ENCODE measurements at regions not wholly inside any gene's neighbourhood (a gene's known extent, or its start where the extent isn't known, plus 50 kb on each side); places are given as distances from the start of the nearest gene placed in this dataset.
"Not testable (repeated sequence)": the region's sequence is repeated elsewhere in the genome, so short reads cannot be mapped to it uniquely, and the experiment has no call there.

DNA sequence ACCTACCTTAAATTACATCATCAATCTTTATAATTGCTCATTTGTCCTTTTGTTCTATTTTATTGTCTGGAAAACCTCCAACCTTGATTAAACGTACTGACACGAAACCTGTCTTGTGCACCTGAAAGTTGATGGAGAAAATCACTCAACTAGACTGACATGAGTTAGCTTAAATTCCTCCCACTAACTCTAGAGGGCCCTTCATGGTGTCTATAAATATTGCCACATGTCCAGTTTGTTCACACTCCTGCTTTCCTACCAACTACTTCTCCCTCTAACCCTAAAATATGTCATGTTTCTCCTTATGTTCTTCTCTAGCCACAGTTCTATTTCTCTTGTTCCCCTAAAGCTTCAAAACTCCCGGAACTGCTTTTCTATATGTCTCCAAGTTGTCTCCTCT, 59.8 kb upstream of the SGO1 start:
- DNase-seq (ENCODE audit: low read depth) = no peak

DNA sequence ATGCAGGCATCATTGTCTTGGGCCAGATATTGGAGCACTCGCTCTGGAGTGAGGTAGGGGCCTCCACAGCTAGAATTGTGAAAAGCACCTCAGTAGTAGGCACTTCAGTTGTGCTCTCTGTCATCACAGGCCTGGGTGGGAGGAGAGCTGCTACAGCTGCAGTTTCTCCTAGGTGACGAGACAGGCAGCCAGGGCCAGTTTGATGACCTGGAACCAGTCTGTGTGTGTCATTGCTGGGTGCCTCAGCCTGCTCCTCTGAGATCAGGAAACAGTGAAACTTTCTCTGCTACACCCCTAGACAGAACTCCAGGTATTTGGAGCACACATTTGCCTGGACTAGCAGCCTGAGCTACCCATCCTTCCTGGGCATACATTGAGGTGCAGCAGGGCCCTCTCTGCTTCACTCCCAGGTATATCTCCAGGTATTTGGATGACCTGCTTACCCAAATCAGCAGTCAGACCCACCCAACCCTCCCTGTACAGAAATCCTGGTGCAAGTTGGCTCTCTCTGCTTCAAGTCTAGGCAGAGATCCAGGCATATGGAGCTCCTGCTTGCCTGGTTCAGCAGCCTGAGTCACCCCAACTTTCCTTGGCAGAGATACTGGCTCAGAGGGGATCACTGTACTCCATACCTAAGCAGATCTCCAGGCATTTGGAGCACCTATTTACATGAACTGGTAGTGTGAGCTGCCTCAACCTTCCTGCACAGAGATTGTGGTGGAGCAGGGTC, 54.3 kb upstream of the SGO1 start:
- no peak for DNase-seq (ENCODE audit: low read depth)

DNA sequence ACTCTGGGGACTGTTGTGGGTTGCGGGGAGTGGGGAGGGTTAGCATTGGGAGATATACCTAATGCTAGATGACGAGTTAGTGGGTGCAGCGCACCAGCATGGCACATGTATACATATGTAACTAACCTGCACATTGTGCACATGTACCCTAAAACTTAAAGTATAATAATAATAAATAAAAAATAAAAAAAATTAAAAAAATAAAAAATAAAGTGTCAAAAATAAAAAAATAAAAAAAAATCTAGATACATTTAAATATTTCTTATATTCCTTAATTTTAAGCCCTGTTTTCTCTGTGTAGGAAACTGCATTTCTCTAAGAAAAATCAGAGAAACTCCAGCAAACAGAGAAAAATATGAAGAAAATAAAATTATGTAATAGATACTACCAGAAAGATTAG, 52.2 kb upstream of the SGO1 start:
- DNase-seq (ENCODE audit: low read depth) = not testable (repeated sequence)

DNA sequence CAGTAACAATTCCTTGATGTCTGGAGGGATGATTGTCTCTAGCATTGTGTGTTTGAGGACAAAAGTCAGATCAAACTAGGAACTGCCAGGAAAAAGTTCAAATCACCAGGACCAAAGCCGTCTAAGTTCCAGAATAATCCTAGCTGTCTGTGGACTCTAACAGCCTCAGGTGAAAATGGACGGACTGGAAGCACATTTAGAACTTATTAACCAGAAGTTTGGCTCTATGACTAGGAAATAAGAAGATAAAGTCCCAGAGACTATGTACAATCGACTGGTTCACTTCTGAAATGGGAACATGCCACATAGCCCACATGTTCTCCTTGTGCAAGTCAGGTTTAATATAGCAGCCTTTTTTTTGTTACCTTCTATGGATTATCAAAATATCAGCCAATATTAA, 50.6 kb upstream of the SGO1 start:
- no peak for DNase-seq (ENCODE audit: low read depth)

Data from stimulated activated CD8-positive, alpha-beta memory T cell treated with anti-CD3 and anti-CD28 coated beads, Interleukin-15, amount 100 ng/mL, for 24 hours (primary cell).